Activated B cell treated with CpG ODN at 0.5 μM for 24 hours (primary cell): ENCODE measurements at regions not wholly inside any gene's neighbourhood (a gene's known extent, or its start where the extent isn't known, plus 50 kb on each side); places are given as distances from the start of the nearest gene placed in this dataset.

Experiments
- ATAC-seq: fragments of 200-7000 bp; cut with Tn5 transposase; one replicate; pipeline ENCODE4 v1.10.0; 2021; ENCODE audit warnings: low read depth, mild to moderate bottlenecking, moderate library complexity
- CTCF ChIA-PET: fragments of 350-600 bp; sonication (Branson Sonifier 250); formaldehyde crosslinking; loops from one replicate; lab custom pipeline; 2021; ENCODE audit warnings: antibody characterized with exemption; lab: Charles Lee
- POLR2A ChIA-PET: fragments of 350-600 bp; sonication (Branson Sonifier 250); formaldehyde crosslinking; loops from one replicate; lab custom pipeline; 2021; ENCODE audit warnings: antibody characterized with exemption; lab: Charles Lee
- DNase-seq: peaks from one replicate; pipeline ENCODE4 v3.0.0; 2022
- H3K27ac Mint-ChIP-seq: one replicate; pipeline ENCODE4 v1.8.0; 2020; ENCODE audit warnings: mixed read lengths
- H3K27me3 Mint-ChIP-seq: one replicate; pipeline ENCODE4 v1.8.0; 2021; ENCODE audit warnings: mixed read lengths
- H3K36me3 Mint-ChIP-seq: one replicate; pipeline ENCODE4 v1.8.0; 2021; ENCODE audit warnings: low read depth, mixed read lengths
- H3K4me1 Mint-ChIP-seq: one replicate; pipeline ENCODE4 v1.8.0; 2021; ENCODE audit warnings: mixed read lengths
- H3K4me3 Mint-ChIP-seq: one replicate; pipeline ENCODE4 v1.8.0; 2020; ENCODE audit warnings: mild to moderate bottlenecking, mixed read lengths
- H3K9me3 Mint-ChIP-seq: one replicate; pipeline ENCODE4 v1.8.0; 2020; ENCODE audit warnings: mixed read lengths
- CTCF ChIP-seq: fragments of 200-600 bp; IDR thresholded peaks from one replicate; pipeline ENCODE4 v1.8.0; 2022; ENCODE audit warnings: antibody characterized with exemption, mild to moderate bottlenecking
- intact Hi-C: fragments of 100-400 bp; cut with micrococcal nuclease; formaldehyde crosslinking; loops from one replicate; pipeline ENCODE4 v1.15.1; 2024

GRCh38 chr13:62524498-62524897 lies 1108.8 kb upstream of the PCDH20 start:
- no peaks in the 10 kb centered on the region for H3K9me3 Mint-ChIP-seq
- no peaks in the 10 kb centered on the region for H3K36me3 Mint-ChIP-seq
- POLR2A ChIA-PET, result no interaction called here
- no peak for TF ChIP-seq CTCF
- no peak for DNase-seq
- CTCF ChIA-PET, result no interaction called here
- H3K27ac Mint-ChIP-seq, result no peak overlapping the region
- H3K4me1 Mint-ChIP-seq, result no peaks in the 10 kb centered on the region
- intact Hi-C loops, result no loop called here
- ATAC-seq, result no peak
- H3K4me3 Mint-ChIP-seq, result no peak overlapping the region
- no peaks in the 10 kb centered on the region for H3K27me3 Mint-ChIP-seq

DNA sequence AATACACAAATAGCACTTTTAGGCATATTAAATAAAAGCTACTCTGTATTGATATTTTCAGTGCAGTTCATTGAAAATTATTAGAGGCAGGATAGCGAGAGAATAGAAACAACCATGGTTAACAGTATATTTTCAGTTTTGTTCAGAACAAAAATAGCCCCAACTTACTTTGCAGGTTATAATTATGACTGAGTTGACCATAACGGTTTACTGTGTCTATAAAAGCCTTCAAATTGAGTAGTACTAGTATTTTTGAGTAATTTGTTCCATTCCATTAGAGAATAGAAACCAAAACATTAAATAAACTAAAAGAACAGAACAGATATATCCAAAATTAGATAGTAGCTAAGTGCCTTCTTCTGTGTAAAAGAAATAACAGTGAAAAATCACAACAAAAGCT lies 1108.4 kb upstream of the PCDH20 start:
- POLR2A ChIA-PET, result no interaction called here
- Mint-ChIP-seq H3K9me3 (no peaks in the 10 kb centered on the region), H3K27ac (no peak overlapping the region), H3K4me1 (no peaks in the 10 kb centered on the region), H3K27me3 (no peaks in the 10 kb centered on the region), H3K36me3 (no peaks in the 10 kb centered on the region), H3K4me3 (no peak overlapping the region)
- intact Hi-C loops, result no loop called here
- no peak for TF ChIP-seq CTCF
- CTCF ChIA-PET, result no interaction called here
- DNase-seq (no peak), ATAC-seq (no peak)

DNA sequence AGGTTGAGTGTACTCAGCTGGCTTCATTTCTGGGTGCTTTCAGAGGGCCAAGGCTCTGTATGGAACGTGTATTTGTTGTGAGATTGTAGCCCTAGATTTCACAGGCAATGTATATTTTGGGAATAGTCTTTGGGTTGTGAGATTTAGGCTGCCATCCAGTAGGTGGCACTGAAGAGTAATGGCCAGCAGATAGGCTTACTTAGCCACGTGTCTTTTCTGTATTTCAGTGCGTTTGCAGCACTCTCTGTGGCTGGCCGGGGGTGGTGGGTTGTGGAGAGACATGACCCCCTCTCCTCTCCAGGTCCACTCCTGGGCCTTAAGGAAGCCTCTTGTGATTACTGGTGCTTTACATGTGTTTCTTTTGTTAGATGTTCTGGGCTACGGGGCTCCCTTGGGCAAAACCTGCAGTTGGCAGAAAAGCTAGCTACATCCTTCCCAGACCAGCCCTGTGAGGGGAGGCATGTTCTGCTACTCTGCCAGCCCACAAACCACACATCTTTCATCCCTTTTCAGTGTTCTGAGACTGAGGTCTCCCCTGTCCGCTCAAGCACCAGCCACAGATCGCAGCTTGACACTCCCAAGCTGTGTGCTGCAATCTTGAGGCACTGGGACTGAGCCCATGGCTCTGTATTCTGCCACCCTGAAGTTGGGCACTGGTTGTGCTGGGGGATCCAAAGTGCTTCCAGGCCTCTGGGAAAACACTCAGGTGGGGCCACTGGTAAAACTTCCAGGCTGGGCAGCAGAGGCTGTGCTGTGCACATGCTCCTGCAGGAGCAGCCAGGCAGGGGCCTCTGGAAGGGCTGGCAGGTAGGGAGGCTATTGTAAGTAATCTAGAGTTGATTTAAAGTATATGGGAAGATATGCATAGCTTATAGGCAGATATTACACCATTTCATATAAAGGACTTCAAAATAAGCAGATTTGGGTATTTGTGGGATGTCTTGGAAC lies 1096.8 kb upstream of the PCDH20 start:
- CTCF ChIA-PET, result interaction anchor here (0.7 kb wide), 1 partner anchor 136 kb away, joined by 3 read pairs; no protein-coding TSS in a partner anchor
- Mint-ChIP-seq H3K4me1 (peaks cover 4% of the 10 kb centered on the region), H3K27me3 (no peaks in the 10 kb centered on the region), H3K27ac (no peak overlapping the region), H3K9me3 (no peaks in the 10 kb centered on the region), H3K4me3 (no peak overlapping the region), H3K36me3 (no peaks in the 10 kb centered on the region)
- intact Hi-C loops, result no loop called here
- POLR2A ChIA-PET, result no interaction called here
- no peak for TF ChIP-seq CTCF
- ATAC-seq (peak; percentile 58), DNase-seq (no peak)

- ChIA-PET CTCF (no interaction called here), POLR2A (no interaction called here)
- intact Hi-C loops, result no loop called here
- H3K36me3 Mint-ChIP-seq, result no peaks in the 10 kb centered on the region
- H3K27me3 Mint-ChIP-seq, result no peaks in the 10 kb centered on the region
- TF ChIP-seq CTCF, result no peak
- no peak overlapping the region for H3K27ac Mint-ChIP-seq
- H3K9me3 Mint-ChIP-seq, result no peaks in the 10 kb centered on the region
- H3K4me3 Mint-ChIP-seq, result no peak overlapping the region
- H3K4me1 Mint-ChIP-seq, result peaks cover 4% of the 10 kb centered on the region
- DNase-seq (no peak), ATAC-seq (no peak)
These were observed 1095.4 kb upstream of the PCDH20 start for GRCh38 chr13:62510906-62511655.

DNA sequence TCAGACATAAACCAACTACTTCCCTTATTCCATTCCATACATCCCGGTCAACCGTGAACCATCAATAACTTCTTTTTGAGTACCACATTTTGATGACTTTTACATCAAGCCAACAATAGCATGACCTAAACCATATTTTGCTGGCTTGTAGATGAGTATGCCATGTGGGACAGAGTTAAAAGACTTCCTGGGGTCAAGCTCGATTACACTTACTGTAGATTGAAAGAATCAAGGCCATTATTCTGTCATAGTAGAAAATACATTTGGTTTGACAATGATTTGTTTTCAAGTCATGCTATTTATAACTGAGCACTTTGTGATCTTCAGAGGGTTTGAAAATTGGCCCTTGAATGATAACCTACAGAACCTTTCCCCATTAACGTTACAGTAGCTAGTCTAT lies 1086.9 kb upstream of the PCDH20 start:
- DNase-seq (no peak), ATAC-seq (no peak)
- intact Hi-C loops, result no loop called here
- H3K27ac Mint-ChIP-seq, result no peak overlapping the region
- no peaks in the 10 kb centered on the region for H3K27me3 Mint-ChIP-seq
- no peak for TF ChIP-seq CTCF
- no peaks in the 10 kb centered on the region for H3K4me1 Mint-ChIP-seq
- ChIA-PET POLR2A (no interaction called here), CTCF (no interaction called here)
- H3K36me3 Mint-ChIP-seq, result no peaks in the 10 kb centered on the region
- H3K9me3 Mint-ChIP-seq, result peaks cover 3% of the 10 kb centered on the region
- H3K4me3 Mint-ChIP-seq, result no peak overlapping the region
